ENCODE measurements at regions not wholly inside any gene's neighbourhood (a gene's known extent, or its start where the extent isn't known, plus 50 kb on each side); places are given as distances from the start of the nearest gene placed in this dataset.

GRCh38 chr1:163824490-163824889, 502.7 kb downstream of the NUF2 start:
- DNase-seq (ENCODE audit: low read depth): no peak
- TF ChIP-seq CTCF (IDR thresholded peaks at IDR 0.05; ENCODE audit: control insufficient read depth, extremely low read depth, insufficient read depth): no peak
- no peak overlapping the region for H3K4me3 ChIP-seq (ENCODE audit: low read depth, low read length)

DNA sequence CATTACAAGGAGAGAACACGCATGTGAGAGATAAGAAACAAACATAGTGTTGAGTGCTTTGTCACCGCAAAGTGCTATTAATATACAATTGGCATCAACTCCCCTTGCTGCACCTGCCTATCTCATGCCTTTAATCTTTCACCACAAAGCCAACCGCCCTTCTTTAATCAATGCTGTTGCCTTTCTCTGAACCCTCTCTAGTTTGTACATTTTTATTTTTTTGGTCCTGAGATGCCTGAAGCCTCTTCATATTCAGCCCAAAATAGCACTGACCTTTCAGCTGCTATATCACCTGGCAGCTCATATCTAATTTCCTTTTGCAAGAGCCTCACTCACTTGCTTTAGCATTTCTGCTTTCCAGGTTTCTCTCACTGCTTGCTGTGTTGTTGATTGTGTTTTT, 504.7 kb downstream of the NUF2 start:
- H3K4me3 ChIP-seq (ENCODE audit: low read depth, low read length): no peak overlapping the region
- no peak for DNase-seq (ENCODE audit: low read depth)
- TF ChIP-seq CTCF (IDR thresholded peaks at IDR 0.05; ENCODE audit: control insufficient read depth, extremely low read depth, insufficient read depth): no peak

DNA sequence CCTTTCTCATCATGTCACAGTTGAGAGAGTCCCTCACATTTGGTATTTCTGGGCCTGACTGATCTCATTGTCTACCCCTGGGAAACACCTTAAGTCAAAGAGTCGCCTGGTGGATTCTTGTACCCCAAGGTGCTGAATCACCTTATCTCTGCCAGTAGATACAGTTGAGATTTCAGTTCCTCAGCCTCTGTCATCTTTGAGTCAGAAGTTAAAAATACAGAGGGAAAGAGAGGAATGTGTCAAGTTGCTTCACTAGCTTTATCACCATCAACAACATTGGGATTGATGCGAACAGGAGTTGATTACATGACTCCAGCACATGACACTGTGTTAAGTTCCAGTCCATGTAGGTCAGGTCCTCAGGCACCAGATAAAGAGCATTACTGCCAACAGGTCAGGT, 513.0 kb downstream of the NUF2 start:
- no peak for TF ChIP-seq CTCF (IDR thresholded peaks at IDR 0.05; ENCODE audit: control insufficient read depth, extremely low read depth, insufficient read depth)
- H3K4me3 ChIP-seq (ENCODE audit: low read depth, low read length): no peak overlapping the region

DNA sequence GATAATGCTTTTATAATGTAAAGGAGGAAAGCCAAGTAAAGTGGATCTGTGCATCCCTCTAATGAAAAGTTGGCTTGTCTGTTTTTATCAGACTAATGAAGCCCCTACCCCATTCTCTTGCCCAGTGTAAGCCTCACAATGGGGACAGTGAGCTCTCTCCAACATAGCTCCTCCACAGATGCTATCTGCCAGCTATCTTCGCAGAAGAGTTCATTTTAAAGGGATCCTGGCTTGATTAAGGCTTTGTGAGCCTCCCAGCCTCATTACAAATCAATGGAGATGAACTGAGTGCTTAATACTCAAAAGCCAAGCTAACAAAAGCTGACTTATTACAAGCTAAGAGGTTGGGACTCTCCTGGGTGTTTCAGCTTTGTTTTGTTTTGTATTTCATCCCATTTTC, 514.7 kb downstream of the NUF2 start:
- no peak for DNase-seq (ENCODE audit: low read depth)
- no peak overlapping the region for H3K4me3 ChIP-seq (ENCODE audit: low read depth, low read length)
- TF ChIP-seq CTCF (IDR thresholded peaks at IDR 0.05; ENCODE audit: control insufficient read depth, extremely low read depth, insufficient read depth): no peak

More for the DNA sequence above, 513.0 kb downstream of the NUF2 start:
- no peak for DNase-seq (ENCODE audit: low read depth)

DNA sequence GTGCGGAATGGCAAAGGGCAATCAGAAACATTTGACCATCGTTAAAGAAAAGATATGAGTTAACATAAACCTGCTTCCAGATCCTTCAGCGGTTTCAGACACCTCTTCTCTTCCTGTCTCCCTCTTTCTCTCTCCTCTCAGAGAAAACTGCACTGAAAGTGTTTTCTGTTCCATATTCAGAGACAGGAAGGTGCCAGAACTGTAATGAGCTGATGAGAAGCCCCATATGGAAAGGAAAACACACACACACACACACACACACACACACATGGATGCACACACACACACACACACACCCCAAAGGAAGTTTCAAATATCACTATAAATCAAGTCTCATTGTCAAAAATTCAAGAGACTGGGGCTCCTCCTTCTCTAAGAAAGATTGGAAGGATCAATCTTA, 515.5 kb downstream of the NUF2 start:
- no peak for TF ChIP-seq CTCF (IDR thresholded peaks at IDR 0.05; ENCODE audit: control insufficient read depth, extremely low read depth, insufficient read depth)
- no peak for DNase-seq (ENCODE audit: low read depth)
- no peak overlapping the region for H3K4me3 ChIP-seq (ENCODE audit: low read depth, low read length)

DNA sequence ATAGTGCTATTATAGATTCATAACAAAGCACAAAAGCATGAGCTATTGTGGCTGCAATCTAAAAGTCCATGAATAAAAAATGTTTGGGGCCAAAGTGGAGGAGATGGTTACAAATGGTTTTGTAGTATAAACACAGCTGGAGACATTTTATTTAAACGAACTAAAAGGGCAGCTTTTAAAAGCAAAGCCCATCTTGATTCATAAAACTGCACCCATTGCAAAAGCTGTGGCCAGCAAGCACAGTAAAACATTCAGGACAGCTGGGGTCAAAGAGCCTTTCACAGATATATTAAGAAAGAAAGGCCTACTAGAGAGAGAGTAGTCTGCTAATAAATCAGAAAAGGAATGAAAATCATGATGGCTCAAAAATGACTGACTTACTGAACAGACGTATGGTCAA, 520.8 kb downstream of the NUF2 start:
- DNase-seq (ENCODE audit: low read depth): no peak
- H3K4me3 ChIP-seq (ENCODE audit: low read depth, low read length): no peak overlapping the region
- TF ChIP-seq CTCF (IDR thresholded peaks at IDR 0.05; ENCODE audit: control insufficient read depth, extremely low read depth, insufficient read depth): no peak

GRCh38 chr1:163844459-163844858, 522.7 kb downstream of the NUF2 start:
- no peak for TF ChIP-seq CTCF (IDR thresholded peaks at IDR 0.05; ENCODE audit: control insufficient read depth, extremely low read depth, insufficient read depth)
- H3K4me3 ChIP-seq (ENCODE audit: low read depth, low read length): no peak overlapping the region
- DNase-seq (ENCODE audit: low read depth): no peak
